ENCODE measurements at regions not wholly inside any gene's neighbourhood (a gene's known extent, or its start where the extent isn't known, plus 50 kb on each side); places are given as distances from the start of the nearest gene placed in this dataset.

DNA sequence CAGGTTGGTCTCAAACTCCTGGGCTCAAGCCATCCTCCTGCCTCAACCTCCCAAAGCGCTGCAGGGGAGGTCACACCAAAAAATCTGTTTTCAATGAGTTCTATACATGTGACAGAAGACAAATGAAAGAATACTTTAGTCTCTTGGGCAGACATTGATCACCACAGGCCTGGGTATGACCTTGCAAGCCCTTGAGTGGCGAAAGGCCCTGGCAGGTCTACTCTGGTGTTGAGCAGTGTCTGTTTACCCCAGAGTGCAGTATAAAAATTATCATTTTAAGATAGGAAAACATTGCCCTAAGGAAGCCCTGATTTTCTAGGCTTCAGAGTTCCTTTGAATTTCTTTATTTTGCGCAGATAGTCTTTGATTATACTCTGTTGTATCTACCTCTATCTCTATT is 61.6 kb upstream of the GBE1 start:
- TF ChIP-seq GATA3 (IDR thresholded peaks at IDR 0.05; ENCODE audit: low read depth, low read length) (no peak), GATA2 (IDR thresholded peaks at IDR 0.05; ENCODE audit: low read depth, low read length) (no peak)
